Umbilical cord (tissue), 1 donor: ENCODE measurements at regions not wholly inside any gene's neighbourhood (a gene's known extent, or its start where the extent isn't known, plus 50 kb on each side); places are given as distances from the start of the nearest gene placed in this dataset.
A peak's percentile ranks its signal among the peaks of the same experiment; 100 is the strongest.

Source experiments
- DNase-seq: peaks from one replicate; pipeline ENCODE4 v3.0.0-alpha.2; 2015; ENCODE audit warnings: low spot score

DNA sequence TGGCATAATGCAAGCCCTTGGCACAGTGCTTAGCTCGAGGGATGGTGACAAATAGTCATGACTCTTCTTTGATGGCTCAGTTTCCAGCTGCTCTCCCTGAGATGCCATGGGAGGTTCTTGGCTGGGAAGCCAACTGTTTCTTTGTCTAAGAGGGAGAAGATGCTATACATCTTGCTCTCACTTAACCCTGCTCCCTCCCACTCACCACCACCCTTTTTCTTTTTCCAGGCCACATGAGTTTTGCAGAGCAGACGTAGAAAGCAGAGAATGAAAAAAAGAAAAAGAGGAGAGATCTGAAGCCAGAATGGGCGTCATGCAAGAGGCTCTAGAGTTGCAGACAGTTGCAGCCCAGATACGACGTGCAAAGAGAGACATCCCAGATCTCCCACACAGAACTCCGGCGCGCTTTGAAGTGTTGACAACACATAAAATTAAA, 160.5 kb downstream of the FGF18 start:
- DNase-seq: peak; percentile 98

GRCh38 chr5:171580502-171581265, 161.2 kb downstream of the FGF18 start:
- DNase-seq: peak; percentile 75

GRCh38 chr5:171581781-171582180, 162.3 kb downstream of the FGF18 start:
- no peak for DNase-seq

DNA sequence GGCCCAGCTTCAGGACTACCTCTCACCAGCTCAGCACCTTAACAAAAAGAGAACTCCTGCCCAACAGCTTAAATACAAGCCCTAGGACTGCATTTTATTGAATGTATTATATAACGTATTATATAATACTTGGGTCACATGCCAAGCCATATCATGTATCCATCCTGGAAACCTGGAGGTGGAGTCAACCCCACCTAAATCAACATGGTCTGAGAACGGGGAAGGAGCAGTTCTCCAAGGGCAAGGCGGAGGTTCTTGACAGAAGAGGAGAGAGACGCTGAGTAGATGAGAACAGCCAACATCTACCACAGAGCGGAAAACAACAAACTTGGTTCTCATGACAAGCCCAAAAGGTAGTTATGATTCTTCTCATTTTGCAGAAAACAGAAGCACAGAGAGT, 163.4 kb downstream of the FGF18 start:
- no peak for DNase-seq

DNA sequence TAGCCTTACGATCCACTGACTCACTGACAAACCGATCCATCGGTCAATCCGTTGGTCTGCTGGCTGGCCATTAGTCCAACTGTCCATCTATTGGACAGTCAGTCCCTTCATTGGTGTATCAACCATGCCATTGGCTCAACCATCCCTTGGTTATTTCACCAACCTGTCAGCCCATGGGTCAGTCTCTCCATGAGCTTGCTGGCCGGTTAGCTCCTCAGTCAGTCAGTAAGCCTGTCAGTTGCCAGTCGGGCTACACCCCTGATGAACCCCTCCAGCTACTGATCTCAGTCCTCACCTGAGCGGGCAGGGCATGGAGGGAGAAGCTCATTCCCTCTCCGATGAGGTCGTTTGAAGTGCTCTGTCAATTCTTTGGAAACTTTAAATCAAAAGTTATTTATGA, 166.5 kb downstream of the FGF18 start:
- DNase-seq: no peak

- DNase-seq: no peak
Measured at GRCh38 chr5:171586436-171586835, 167.0 kb downstream of the FGF18 start.

- DNase-seq: no peak
Measured at GRCh38 chr5:171588046-171588445, 168.6 kb downstream of the FGF18 start.

GRCh38 chr5:171588790-171589189, 169.3 kb downstream of the FGF18 start:
- DNase-seq: no peak

DNA sequence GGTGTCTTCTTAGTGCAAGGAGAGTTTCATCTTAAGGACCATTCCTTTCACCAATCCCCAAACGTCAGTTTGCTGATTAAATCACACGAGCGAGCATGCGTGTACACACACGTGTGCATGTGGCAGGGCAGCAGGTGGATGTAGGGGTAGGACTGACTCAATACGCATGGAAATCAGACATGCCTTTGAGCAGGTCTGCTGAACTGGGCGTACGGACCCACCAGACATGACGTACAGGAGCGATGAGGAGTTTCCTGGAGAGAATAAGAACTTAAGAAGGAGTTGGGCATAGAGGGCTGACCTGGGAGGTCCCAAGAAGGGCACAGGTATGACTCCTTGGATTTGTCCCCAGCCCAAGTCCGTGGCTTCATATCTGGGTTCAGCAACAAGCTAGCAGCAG, 170.0 kb downstream of the FGF18 start:
- DNase-seq: no peak

DNA sequence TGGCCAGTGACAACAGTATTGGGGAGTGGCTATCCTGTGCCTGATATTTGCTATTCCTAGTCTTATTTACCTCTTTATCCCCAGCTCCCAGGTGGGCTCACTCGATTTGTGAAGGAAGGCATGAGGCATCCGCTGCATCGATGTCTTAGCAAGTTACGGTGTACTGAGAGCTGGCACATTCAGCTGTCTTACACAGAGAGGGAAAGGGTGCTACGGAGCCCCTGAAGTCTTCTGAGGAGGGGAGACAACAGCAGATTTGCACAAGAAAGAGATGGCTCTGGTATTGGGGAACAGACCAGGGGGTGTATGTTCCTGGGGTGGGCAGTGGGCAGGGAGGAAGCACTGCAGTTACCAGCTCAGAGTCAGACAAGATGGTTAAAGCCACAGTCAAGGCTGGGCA, 172.6 kb downstream of the FGF18 start:
- DNase-seq: no peak

GRCh38 chr5:171592736-171593135, 173.3 kb downstream of the FGF18 start:
- no peak for DNase-seq

GRCh38 chr5:171593401-171593800, 174.0 kb downstream of the FGF18 start:
- DNase-seq: no peak

GRCh38 chr5:171593976-171594375, 174.5 kb downstream of the FGF18 start:
- no peak for DNase-seq

- no peak for DNase-seq
Measured at GRCh38 chr5:171595401-171595800, 176.0 kb downstream of the FGF18 start.

DNA sequence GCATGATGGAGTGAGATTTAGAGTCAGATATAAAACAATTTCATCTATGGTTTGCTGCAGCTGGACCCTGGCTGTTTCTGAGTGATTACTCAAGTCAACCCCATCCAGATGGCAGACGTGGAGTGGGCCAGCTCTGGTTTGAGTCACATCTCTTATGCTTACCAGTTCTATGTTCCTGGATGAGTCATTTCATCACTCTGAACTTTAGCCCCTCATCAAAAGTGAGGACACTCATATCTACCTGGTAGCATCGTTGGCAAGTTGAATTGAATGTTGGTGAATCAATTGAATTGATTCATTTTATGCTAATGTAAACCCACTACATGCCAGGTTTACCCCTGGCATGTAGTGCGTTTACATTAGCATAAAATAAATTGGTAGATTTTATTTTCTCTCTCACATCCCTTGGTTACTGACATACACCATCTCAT, 176.4 kb downstream of the FGF18 start:
- DNase-seq: no peak

DNA sequence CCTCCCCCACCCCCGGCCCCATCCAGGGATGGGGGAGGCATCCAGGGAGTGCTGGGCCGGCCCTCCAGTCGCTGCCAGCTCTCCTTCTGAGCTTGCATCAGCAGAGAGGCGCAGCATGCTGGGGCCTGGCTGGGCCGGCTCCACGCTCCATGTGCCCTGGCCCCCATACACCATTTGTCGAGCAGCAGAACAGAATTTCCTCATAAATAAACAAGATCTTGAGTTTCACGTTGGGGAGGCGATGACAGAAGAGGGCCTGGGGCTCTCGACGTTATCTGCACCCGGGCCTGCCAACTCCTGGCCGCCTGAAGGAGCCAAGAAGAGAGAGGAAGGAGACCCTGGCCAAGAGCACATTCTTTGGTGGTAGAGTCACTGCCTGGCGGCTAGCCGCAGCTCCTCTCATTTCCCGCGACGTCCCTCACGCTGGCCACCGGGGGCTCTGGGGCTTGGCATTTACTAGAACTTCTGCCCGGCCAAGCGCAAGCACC, 177.0 kb downstream of the FGF18 start:
- DNase-seq: peak; percentile 55

DNA sequence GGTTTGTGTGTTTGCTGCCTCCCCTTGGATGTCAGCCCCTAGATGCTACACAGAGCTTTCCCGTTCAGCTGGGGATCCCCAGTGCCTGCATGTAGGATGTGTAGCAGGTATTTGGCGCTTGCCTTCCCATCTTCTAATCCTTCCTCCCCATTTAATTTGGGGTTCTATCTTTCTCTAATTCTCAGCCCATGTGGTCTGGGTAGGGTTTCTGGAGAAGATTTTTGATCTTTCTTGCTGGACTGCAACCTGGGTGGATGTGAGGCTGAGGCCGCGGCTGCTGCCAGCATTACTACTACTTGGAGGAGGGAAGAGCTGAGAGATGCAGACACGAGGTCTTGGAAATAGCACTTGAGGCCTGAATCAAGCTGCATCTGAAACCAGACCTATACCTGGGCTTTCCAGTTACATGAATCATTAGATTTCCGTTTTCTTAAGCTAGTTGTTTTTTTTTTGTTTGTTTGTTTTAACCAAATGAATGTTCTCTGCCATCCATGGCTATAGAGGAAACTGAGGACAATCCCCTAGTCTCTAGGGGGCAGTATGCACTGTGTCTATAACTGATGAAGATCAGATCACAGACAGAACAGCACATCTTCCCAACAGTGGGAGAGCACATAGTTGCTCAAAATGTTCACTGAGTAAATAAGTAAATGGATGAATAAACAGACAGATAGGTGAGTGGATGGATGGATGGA, 178.6 kb downstream of the FGF18 start:
- no peak for DNase-seq

- DNase-seq: no peak
Measured at GRCh38 chr5:171598641-171599152, 179.2 kb downstream of the FGF18 start.

GRCh38 chr5:171599411-171599810, 180.0 kb downstream of the FGF18 start:
- no peak for DNase-seq

- no peak for DNase-seq
Measured at GRCh38 chr5:171599957-171600612, 180.6 kb downstream of the FGF18 start.

GRCh38 chr5:171600741-171601265, 181.4 kb downstream of the FGF18 start:
- no peak for DNase-seq

DNA sequence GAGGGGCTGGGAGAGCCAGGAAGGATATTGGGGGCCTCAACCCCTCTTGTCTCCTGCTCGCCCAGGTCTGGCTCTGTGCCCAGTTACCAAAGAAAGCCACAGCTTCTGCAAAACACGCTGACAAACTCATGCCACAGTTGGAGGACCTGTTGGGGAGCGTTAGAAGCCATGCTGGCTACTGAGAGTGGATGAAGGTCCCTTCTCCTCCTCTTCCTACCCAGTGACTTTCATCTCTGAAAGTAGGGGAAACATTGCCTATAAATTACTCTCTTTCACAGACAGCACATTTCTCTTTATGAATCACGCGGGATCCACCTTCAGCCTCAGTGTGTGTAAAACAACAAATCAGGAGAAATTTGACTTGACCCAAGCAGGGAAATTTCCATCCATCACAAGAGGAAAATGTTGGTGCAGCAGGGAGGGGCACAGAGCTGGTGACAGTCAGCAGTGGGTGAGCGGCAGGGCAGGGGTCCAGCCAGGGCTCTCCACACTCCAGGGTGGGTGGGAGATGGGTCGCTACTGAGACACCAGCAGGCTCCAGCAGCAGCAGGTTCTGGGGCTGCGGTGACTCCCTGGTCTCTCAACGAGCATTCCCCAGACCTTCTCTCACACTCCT, 181.9 kb downstream of the FGF18 start:
- no peak for DNase-seq
